ENCODE measurements at regions not wholly inside any gene's neighbourhood (a gene's known extent, or its start where the extent isn't known, plus 50 kb on each side); places are given as distances from the start of the nearest gene placed in this dataset.
"Not testable (repeated sequence)": the region's sequence is repeated elsewhere in the genome, so short reads cannot be mapped to it uniquely, and the experiment has no call there.

- not testable (repeated sequence) for TF ChIP-seq CTCF (IDR thresholded peaks at IDR 0.05; ENCODE audit: low read depth, low read length, poor library complexity, severe bottlenecking); EZH2phosphoT487 (IDR thresholded peaks at IDR 0.05; ENCODE audit: borderline replicate concordance, low read length)
These were observed 5290.1 kb upstream of the TPTE start for GRCh38 chr21:5231261-5231660.
